Panc1 (cell line): ENCODE measurements at regions not wholly inside any gene's neighbourhood (a gene's known extent, or its start where the extent isn't known, plus 50 kb on each side); places are given as distances from the start of the nearest gene placed in this dataset.

Source experiments
- CTCF ChIP-seq: fragments of 450-650 bp; IDR thresholded peaks from 2 replicates; pipeline ENCODE4 v1.5.1; 2017; ENCODE audit warnings: mild to moderate bottlenecking
- POLR2AphosphoS5 ChIP-seq: IDR thresholded peaks from 2 replicates; pipeline ENCODE4 v1.6.1; 2012; ENCODE audit warnings: mild to moderate bottlenecking, low read depth, low read length, moderate library complexity

- no peak for TF ChIP-seq CTCF
- TF ChIP-seq POLR2AphosphoS5 = no peak
Observed at GRCh38 chr2:234558642-234559041, 61.8 kb upstream of the ARL4C start.
